Activated CD8-positive, alpha-beta memory T cell treated with anti-CD3 and anti-CD28 coated beads for 24 hours (primary cell): ENCODE measurements at regions not wholly inside any gene's neighbourhood (a gene's known extent, or its start where the extent isn't known, plus 50 kb on each side); places are given as distances from the start of the nearest gene placed in this dataset.

Experiments used
- DNase-seq: peaks from one replicate; pipeline ENCODE4 v3.0.0-alpha.2; 2020

DNA sequence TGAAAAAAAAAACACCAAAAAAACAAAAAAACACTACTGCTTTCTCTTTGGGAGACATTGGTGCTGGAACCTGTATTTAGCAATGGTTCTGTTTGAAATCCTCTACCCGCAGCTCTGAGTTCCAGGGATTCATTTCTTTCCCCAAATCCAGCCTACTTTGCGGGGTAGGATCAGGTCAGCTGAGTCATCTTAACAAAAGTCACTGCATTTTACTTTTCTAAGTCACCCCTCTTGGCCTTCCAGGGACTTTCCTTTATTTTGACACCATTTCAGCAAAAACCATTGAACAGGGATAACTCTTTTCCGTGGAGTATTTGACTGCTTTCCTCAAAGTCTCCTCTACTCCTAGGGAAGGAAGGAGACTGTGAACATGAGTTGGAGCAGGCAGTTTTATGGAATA, 837.6 kb downstream of the MAFB start:
- DNase-seq = no peak

DNA sequence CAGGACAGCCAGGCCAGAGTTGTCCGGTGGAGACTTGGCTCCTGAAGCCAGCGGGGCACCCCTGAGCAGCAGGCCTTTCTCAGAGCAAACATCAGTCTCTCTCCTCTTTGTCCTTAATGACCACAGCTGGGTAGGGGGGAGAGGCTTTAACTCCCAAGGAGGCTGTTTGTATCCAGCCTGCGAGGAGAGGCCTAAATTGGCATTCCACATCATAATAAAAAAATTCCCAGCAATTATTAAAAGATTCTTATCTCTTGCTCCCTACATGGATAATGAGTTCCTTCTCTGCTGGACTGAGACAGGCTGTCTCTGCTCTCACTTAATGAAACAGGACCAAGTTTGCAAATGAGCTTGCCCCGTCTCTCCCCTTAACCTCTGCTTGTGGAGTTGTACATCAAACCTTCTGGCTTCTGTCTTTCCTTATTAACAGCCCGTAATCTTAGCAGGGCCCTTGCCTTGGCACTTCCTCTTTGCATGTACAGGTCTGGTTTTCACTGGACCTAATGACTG, 838.2 kb downstream of the MAFB start:
- no peak for DNase-seq

DNA sequence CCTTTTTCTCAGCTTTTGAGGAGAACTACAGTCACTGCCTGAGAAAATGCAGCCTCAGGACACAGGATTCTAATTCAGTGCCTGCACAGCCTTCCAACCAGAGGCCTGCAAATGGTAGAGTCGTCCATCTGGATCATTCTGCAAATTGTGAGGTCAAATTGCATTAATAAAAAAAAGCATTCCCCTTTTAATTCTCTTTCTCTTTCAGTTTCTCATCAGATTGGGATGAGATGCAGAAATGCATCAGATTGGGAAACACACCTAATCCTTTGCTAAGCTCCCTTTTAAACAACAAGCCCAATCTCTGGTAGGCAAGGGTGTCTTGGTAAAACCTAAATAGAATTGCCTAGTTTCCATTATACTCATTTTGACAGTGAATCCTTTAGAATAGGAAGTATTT, 838.8 kb downstream of the MAFB start:
- DNase-seq = no peak

DNA sequence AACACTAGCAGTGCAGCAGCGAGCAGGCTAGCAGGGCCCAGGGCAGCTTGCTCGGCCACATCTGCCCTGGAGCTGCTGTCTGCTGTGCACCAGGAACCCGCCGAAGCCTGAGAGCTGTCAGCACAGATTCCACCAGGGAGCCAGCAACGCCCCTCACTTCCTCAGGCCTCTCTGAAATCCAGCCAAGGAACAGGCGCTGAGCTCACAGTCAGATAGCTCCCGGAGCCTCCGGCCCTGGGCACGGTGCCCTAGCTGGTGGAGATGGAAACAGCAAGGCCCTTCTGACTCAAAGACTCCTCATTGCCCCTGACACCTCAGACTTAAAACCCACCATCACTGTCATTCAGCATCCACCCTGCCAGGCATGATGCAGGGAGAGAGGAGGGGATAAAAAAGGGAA, 839.4 kb downstream of the MAFB start:
- no peak for DNase-seq

DNA sequence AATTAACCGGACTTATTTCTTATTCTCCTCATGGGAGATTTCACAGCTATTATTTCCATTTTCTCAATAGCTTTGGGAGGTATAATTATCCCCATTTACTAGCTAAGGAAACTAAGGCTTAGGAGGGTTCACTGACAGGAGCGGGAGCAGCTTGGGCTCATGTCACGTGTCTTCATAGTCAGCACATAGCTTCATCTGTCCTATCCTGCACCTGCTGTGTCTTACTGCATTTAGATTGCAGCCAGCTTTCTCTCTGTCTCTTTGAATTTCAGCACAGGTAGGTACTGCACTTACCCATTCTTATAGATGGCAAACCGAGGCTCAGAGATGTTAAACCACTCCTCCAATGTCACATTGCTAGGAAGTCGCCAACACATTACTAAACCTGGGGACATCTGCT, 839.9 kb downstream of the MAFB start:
- no peak for DNase-seq

DNA sequence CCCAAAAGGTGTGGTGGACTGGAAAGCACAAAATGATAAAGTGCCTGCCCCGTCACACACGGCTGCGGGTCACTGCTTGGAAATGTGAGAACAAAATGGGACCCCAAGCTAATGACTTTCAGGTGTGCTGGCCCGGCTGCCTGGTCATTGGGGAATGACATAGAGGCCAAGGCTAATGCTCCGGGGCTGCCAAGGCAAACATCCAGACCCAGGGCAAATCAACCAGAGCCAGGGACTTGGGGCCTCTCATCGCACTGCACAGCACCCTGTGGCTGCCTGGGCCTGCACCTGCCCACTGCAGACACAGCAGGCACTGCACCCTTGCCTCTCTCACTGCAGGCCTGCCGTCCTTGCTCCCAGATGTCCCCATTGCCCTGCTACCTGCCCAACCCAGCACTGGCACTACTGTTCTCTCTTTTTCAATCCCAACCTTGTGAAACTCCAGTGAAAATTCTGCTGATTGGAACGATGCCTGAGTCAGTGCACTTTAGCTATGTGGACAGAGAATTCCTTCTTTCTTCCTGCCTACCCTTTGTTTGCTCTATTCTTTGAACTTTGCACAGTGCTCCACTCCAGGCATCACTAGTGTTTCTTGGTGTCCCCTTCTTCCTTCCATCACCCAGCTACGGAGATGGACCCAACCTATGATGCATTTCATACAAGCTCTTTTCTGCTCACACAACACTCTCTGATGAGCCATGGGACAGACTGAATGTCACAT, 849.5 kb downstream of the MAFB start:
- DNase-seq = no peak

DNA sequence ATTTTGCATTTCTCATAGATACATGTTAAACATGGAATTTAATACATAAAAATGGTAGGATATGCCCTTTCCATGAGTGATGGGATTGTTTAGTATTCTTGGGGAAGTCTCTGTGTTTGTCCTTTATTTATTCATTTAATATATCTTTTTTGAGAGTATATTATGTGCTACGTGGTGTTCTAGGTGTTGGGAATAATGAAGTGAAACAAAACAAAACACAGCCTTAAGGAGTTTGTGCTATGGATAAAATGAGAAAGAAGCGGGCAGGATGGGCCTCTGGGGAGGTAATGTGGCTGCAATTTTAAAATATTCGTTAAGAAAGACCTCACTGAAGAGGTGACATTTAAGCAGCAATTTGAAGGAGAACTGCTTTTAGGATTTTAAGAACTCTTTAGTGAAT, 851.5 kb downstream of the MAFB start:
- no peak for DNase-seq

DNA sequence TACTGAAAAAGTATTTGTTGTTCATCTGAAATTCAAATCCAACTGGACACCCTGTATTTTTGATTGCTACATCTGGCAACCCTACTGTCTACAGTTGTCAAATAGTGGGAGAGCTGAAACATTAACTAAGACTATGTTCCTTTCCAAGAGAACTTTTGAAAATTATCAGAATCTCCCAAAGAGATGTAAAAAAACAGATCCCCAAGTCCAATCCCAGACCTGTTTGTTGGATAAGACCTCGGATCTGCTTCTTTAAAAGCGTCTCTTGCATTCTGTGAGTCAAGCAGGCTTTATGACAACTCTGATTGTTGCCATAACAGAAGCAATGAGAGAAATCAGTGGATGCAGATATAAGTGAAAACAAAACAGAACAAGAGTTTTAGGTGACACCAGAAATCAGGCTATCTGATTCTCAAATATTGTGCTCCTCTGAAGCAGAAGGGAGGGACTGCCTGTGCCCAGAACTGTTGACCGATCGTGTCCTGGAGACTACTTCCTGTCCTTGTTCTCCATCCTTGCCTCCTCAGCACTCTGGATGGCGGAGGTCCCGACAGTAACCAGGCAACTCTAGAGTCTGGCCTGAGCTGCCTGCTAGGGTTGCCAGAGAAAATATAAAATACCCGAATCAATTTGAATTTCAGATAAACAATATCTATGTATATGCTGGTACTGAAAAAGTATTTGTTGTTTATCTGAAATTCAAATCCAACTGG, 853.8 kb downstream of the MAFB start:
- no peak for DNase-seq

DNA sequence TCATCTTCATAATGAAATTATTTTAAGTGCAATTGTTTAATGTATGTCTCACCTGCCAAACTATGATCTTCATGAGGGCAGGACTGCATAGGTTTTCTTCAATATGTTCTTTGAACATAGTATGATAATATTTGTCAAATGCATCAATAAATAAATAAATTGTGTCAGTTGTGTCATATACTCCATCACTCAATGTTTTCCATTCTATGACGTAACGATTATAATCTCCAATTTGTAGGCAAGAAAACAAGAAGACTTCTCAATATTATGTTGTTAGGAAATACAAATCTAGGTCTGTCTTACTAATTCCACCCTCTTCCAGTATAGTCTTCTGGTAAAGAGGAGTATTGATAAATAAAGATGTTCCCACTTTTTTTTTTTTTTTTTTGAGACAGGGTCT, 858.1 kb downstream of the MAFB start:
- DNase-seq = no peak

DNA sequence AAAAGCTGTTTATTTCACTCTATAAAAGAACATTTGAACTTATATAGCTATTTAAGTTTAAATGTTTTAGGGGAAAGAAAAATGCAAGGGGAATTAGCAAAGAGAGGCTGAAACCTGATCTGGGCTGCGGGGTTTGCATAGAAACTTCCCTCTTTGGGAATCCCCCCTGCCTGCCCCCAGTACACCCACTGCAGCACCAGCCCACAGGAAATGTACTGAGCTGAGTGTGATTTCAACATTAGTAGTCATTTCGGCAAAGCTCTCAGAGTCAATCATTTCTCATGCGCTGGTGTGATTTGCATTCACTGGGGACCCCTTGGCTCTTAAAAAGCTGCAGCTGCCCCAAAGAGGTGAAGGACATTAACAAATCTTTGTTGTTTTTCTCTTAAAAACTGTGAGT, 859.4 kb downstream of the MAFB start:
- DNase-seq = no peak

DNA sequence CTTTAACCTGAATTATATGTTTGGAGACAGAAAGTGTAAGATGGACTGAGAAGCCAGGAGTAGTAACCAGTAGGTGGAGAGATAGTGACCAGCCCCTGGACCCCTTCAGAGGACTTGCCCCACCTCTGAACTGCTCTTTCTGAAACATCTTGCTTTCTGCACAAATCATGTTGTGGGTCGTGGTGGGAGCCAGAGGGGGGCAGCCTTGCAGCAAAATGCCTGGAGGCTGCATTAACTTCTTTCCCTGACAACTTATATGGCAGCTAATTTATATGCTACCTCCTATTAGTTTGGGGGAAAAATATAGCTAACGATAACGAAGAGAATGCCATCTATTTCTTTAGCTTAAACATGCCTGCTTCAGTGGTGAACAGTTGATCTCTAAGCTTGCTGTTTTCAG, 859.8 kb downstream of the MAFB start:
- DNase-seq = no peak

DNA sequence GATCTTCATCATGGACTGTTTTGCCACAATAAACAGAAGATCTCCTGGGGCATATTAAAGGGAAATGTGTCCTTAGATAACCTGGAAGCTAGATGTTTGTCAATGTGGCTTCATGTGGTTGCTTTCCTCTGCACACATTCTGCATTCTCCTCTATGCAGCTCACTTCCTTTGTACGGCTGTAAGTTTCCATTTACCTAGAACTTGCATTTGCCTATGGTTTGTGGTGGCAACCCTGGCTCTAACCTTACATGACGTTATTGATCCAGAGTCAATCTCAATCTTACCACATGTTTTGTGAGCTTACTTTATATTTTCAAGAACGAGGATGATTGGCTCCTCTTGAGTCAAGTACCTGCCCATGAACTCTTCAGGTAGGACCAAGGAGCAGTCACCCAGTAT, 863.1 kb downstream of the MAFB start:
- DNase-seq = no peak

DNA sequence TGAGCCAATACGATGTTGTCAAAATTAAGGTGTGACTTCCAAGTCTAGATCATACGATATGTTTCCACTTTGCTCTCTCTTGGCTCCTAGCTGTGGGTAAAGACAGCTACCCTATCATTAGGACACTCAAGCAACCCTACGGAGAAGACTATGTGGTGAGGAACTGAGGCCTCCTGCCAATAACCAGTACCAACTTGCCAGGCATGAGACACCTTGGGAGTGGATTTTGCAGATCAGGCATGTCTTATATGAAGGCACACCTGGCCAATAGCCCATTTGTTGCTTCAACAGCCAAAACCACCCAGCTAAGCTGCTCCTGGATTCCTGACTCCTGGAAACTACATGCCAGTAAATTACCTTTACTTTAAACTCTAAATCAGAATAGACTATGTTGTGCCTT, 863.4 kb downstream of the DHX35 start:
- DNase-seq = no peak

DNA sequence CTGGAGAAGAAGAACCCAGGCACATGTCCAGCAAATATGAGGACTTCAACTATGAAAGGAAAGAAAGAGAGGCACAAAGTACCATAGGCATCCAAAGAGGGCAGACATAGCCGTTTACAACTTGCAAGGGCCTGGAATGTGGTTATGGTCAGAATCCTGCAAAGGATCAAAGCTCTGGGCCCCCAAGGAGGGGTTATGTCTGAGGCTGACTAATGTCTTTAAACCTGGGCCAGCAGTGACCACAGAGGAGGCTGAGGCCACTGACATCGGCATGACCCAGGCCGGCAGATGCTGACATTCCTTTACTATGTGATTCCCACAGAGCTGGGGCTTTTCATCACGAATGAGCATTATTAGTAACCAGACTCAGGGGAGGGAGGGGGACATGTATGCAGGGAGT, 861.1 kb downstream of the DHX35 start:
- DNase-seq = no peak

DNA sequence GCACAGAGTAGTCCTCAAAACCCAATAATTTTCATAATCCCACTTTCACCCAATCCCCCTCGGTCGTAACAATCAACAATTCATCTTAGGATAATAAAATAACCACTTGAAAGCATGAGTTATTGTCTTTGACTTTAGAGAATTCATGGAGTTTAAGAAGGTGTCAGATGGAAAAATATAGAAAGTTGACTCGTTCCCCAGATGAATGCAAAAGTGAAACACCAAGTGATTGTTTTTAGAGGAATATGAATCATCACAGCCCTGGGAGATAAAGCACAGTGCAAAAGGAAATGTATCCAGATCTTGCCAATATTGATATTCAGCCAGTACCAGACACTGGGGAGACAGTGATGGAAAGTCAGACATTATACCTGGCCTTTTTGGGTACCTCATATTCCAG, 860.5 kb downstream of the DHX35 start:
- no peak for DNase-seq

DNA sequence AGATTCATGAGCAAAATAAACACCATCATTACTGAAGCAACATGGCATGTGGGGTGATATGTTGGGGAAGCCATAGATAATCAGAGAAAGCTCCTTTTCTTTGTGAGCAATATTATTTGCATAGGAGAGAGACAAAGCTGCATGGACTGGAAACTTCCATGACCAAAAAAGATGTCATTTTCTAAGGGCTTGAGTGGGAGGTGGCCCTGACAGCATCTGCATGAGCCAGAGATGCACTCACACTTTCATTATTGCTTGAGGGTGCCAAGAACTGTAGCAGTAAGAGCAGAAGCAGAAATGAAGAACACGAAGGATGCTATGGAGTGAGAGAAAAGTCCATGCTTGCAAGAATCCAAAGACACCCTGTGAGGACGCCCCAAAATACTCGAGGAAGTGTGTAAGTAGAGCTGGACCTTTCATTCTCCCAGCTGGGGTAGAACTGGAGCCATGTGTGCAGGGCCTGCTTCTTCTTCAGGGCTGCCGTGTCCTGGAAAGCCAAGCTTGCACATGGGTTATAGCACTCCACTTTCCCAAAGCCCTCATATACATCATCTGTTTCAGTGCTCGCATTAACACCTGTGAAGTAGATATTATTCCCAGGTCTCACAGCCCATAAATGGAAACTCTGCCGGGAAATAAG, 851.2 kb downstream of the DHX35 start:
- no peak for DNase-seq

DNA sequence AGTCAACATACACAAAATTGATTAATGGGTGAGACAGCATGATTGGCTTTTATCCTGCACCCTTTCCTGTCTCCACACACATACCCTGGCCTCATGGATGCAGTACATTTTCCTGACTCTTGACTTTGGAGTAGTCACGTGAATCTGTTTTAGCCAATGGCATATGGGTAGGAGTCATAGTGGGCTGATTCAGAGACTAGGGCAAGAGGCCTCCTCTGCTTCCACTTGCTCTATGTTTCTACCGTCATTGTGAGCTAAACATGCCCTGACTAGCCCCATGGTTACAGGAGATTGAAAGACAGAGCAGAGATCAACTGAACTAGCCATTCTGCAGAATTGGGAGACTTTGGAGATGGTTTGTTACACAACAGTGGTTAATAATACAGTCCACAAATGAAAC, 850.0 kb downstream of the DHX35 start:
- no peak for DNase-seq

DNA sequence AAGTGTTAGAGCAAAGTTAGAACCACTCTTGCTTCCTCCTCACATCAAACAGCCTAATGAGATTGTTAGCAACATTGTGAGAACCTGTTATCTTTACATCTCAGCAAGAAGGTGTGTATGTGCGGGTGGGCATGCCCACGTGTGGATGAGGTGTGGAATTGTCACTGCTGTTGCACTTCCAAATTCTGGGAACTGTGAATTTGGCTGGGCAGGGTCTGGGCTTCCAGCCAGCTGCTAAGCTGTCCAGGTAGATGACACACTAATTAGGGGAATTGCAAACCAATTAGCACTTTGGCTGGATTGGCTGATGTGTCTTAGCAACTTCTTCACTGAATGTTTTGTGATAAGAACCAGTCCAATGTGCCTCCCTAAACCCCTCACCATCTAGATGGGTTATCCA, 848.2 kb downstream of the DHX35 start:
- no peak for DNase-seq

DNA sequence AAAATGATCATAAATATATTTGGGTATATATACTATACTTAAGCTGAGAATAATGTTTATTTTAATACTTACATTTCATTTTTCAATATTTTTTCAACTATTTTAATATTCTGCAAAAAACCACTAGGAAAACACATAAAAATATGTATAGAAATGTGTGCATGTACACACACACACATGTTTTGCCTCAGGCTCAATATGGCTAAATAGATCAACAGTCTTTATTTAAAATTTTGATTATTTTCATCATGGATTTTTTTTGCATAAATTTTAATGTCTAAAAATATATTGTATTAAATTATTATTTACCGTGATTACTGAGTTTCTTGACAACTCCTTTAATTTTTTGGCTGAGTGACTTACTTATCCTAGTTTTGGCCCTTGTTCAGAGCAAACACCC, 846.5 kb downstream of the DHX35 start:
- DNase-seq = no peak

DNA sequence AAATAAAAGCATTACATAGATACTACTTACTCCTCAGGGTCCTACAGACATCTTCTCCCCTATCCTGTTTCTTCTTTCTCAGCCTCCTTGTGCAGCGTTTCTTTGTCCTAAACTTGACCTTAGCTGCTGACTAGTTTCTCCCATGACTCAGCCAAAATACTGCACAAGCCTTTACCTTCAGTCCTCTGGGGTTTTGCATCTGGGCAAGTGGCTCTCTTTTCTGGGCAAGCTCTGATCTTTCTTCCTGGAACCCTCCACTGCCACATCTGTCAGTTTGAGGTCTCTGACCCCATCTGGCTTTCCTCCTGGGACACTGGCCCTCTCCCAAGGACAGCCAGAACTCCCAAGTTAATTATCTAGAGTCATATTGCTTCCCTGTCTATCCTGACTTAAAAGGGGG, 838.4 kb downstream of the DHX35 start:
- no peak for DNase-seq

DNA sequence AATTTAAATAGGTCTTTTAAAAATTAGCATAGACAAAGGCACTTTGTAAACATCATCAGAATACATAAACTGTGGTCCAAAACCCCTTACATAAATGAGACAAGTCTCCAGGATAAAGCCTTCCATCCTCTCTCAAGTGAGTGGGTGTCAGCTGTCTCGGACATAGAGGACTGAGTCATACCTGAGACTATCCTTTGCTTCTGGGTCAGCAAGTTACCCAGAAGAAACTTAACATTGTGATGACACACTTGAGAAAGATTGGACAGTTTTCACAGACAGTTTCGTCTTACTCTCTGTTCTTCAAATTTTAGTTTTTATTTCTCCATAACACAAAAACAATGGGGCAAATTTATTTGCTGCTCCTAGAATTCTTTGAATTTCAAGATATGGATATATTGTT, 838.0 kb downstream of the DHX35 start:
- no peak for DNase-seq

DNA sequence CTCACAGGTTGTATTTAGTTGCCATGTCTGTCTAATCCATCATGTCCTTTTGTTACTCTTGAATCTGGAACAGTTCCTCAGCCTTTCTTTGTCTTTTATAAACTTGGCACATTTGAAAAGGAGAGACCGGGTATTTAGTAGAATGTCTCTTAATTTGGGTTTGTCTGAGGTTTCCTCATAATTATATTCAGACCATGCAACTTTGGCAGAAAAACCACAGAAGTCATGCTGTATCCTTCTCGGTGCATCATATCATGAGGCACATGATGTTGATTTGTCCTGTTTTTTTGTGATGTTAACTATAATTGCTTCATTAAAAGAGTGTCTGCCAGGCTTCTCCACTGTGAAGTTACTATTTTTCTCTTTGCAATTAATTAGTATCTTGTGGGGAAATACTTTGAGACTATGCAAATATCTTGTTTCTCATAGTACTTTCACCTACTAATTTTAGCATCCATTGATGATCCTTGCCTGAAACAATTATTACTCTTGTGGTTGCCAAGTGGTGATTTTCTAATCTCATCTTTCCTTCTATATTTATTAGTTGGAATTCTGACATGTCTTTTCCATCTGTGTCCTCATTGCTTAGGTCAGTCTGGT, 837.3 kb downstream of the DHX35 start:
- DNase-seq = no peak

DNA sequence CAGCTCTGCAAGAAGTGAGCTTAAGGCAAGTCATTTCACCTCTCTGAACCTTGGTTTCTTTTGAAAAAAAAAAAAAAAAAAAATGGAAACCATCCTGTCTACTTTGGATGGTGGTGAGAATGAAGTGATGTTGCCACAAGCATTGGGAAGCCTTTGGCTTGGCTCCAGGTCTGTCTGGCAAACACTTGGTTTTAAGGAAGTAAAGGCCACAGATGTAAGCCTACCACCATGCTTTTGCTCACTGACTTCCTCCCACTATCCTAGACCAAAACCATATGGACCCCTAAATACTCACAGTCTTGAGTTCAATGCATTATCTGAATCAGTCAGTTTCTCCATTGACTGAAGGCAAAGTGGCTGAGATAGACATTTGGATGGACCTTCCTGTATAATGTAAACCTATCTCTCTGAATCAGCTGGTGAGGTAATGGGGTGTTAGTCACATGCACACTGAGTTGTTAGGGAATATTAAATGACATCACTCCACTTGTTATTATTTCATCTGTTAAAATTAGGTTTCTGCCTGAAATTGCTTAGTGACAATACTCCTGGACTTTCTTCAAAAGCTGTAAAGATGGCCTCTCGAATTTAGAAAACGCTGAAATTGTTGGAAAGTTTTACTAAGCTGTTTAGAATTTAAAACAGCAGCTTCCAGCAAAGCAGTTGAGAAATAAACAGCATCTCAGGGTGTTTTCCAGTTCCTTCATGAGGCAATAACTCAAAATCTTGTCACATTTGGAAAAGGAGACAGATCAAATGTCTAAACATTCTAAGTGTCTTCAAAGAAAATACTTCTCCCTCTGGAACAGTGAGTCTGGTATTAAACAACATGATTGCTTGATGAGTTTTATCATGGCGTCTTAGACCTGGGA, 833.5 kb downstream of the DHX35 start:
- DNase-seq = no peak
